DND-41 (cell line): ENCODE measurements at regions not wholly inside any gene's neighbourhood (a gene's known extent, or its start where the extent isn't known, plus 50 kb on each side); places are given as distances from the start of the nearest gene placed in this dataset.

Experiments used
- ATAC-seq: fragments of 200-7000 bp; cut with Tn5 transposase; 3 replicates; pipeline ENCODE4 v1.9.1; 2021; ENCODE audit warnings: low read depth; ENCODE audit not compliant: insufficient read depth
- DNase-seq: peaks from one replicate; pipeline ENCODE4 v3.0.0-alpha.2; 2020
- H2AFZ ChIP-seq: 2 replicates; pipeline ENCODE4 v1.6.0; 2012; ENCODE audit warnings: low read depth, low read length
- H3K27ac ChIP-seq: 2 replicates; pipeline ENCODE4 v1.5.1; 2012; ENCODE audit warnings: low read length, inconsistent platforms
- H3K27me3 ChIP-seq: fragments of 200-600 bp; sonication (generic); 2 replicates; pipeline ENCODE4 v1.6.0; 2012; ENCODE audit warnings: low read length, mild to moderate bottlenecking, inconsistent platforms; ENCODE audit not compliant: insufficient read depth, poor library complexity
- H3K36me3 ChIP-seq: 2 replicates; pipeline ENCODE4 v1.5.1; 2012; ENCODE audit warnings: low read length, inconsistent platforms; ENCODE audit not compliant: insufficient read depth
- H3K4me1 ChIP-seq: 2 replicates; pipeline ENCODE4 v1.5.1; 2012; ENCODE audit warnings: mild to moderate bottlenecking, low read length; ENCODE audit not compliant: insufficient read depth
- H3K4me2 ChIP-seq: 2 replicates; pipeline ENCODE4 v1.6.0; 2012; ENCODE audit warnings: mild to moderate bottlenecking, moderate library complexity, low read length, inconsistent platforms; ENCODE audit not compliant: insufficient read depth
- H3K4me3 ChIP-seq, 2 experiments: fragments of 200-600 bp in 1 of 2; shearing (Covaris generic) in 1 of 2; 2 replicates each; pipeline ENCODE4 v1.5.1; 2012 to 2016; ENCODE audit warnings: inconsistent platforms in 2 of 2, low read length in 2 of 2, mild to moderate bottlenecking in 2 of 2, low read depth in 1 of 2, moderate library complexity in 1 of 2
- H3K79me2 ChIP-seq: 2 replicates; pipeline ENCODE4 v1.6.0; 2012; ENCODE audit warnings: low read length, inconsistent platforms; ENCODE audit not compliant: insufficient read depth
- H3K9ac ChIP-seq: 2 replicates; pipeline ENCODE4 v1.6.0; 2012; ENCODE audit warnings: low read depth, mild to moderate bottlenecking, inconsistent platforms, low read length, moderate library complexity
- H3K9me3 ChIP-seq: 2 replicates; pipeline ENCODE4 v1.5.1; 2012; ENCODE audit warnings: low read length, moderate library complexity, mild to moderate bottlenecking, inconsistent platforms; ENCODE audit not compliant: insufficient read depth, severe bottlenecking
- H4K20me1 ChIP-seq: 2 replicates; pipeline ENCODE4 v1.6.0; 2012; ENCODE audit warnings: low read length; ENCODE audit not compliant: insufficient read depth
- CTCF ChIP-seq: IDR thresholded peaks from 2 replicates; pipeline ENCODE4 v1.5.1; 2012; ENCODE audit warnings: borderline replicate concordance, low read length, moderate library complexity, mild to moderate bottlenecking; ENCODE audit not compliant: poor library complexity, severe bottlenecking; ENCODE audit errors: extremely low read depth
- EZH2 ChIP-seq: IDR thresholded peaks from 3 replicates; pipeline ENCODE4 v1.6.1; 2012; ENCODE audit warnings: borderline replicate concordance, low read depth, mild to moderate bottlenecking, moderate library complexity, low read length, inconsistent platforms; ENCODE audit not compliant: severe bottlenecking

- peaks cover 11% of the 10 kb centered on the region for H3K27me3 ChIP-seq
- no peak overlapping the region for H3K4me2 ChIP-seq
- no peak overlapping the region for H3K4me3 ChIP-seq
- no peak for DNase-seq
- no peaks in the 10 kb centered on the region for H4K20me1 ChIP-seq
- H3K36me3 ChIP-seq: no peaks in the 10 kb centered on the region
- no peak for TF ChIP-seq EZH2
- no peak for TF ChIP-seq CTCF
- no peak overlapping the region for H3K27ac ChIP-seq
- H3K9me3 ChIP-seq: no peaks in the 10 kb centered on the region
- no peak overlapping the region for H3K9ac ChIP-seq
- H2AFZ ChIP-seq: no peak overlapping the region
- ATAC-seq: no peak
- no peaks in the 10 kb centered on the region for H3K4me1 ChIP-seq
- H3K79me2 ChIP-seq: no peaks in the 10 kb centered on the region
Observed at GRCh38 chr1:115545096-115545720, 96.6 kb upstream of the VANGL1 start.

DNA sequence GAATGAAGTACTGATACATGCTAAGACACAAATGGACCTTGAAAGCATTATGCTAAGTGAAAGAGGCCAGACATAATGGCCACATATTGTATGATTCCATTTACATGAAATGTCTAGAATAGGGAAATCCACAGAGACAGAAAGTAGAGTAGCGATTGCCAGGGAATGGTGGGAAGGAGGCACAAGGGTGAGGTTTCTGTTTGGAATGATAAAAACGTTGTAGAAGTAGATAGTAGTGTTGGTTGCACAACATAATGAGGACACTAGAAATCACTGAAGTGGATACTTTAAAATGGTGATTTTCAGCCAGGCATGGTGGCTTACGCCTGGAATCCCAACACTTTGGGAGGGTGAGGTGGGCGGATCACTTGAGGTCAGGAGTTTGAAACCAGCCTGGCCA lies 97.6 kb upstream of the VANGL1 start:
- ATAC-seq (no peak), DNase-seq (no peak)
- H3K4me2 ChIP-seq: no peak overlapping the region
- no peak for TF ChIP-seq CTCF
- TF ChIP-seq EZH2: no peak
- no peaks in the 10 kb centered on the region for H3K79me2 ChIP-seq
- H3K27me3 ChIP-seq: peaks cover 8% of the 10 kb centered on the region
- H2AFZ ChIP-seq: no peak overlapping the region
- no peaks in the 10 kb centered on the region for H3K9me3 ChIP-seq
- no peaks in the 10 kb centered on the region for H3K4me1 ChIP-seq
- H3K4me3 ChIP-seq: no peak overlapping the region
- no peak overlapping the region for H3K27ac ChIP-seq
- no peaks in the 10 kb centered on the region for H4K20me1 ChIP-seq
- no peak overlapping the region for H3K9ac ChIP-seq
- no peaks in the 10 kb centered on the region for H3K36me3 ChIP-seq

GRCh38 chr1:115543247-115543646 lies 98.5 kb upstream of the VANGL1 start:
- Histone ChIP-seq H3K4me1 (no peaks in the 10 kb centered on the region), H3K9me3 (no peaks in the 10 kb centered on the region), H3K4me3 (no peak overlapping the region), H3K27me3 (peaks cover 8% of the 10 kb centered on the region), H3K27ac (no peak overlapping the region), H3K4me2 (no peak overlapping the region), H3K36me3 (no peaks in the 10 kb centered on the region), H3K79me2 (no peaks in the 10 kb centered on the region), H4K20me1 (no peaks in the 10 kb centered on the region), H3K9ac (no peak overlapping the region), H2AFZ (no peak overlapping the region)
- TF ChIP-seq CTCF: no peak
- TF ChIP-seq EZH2: no peak
- DNase-seq (no peak), ATAC-seq (no peak)

DNA sequence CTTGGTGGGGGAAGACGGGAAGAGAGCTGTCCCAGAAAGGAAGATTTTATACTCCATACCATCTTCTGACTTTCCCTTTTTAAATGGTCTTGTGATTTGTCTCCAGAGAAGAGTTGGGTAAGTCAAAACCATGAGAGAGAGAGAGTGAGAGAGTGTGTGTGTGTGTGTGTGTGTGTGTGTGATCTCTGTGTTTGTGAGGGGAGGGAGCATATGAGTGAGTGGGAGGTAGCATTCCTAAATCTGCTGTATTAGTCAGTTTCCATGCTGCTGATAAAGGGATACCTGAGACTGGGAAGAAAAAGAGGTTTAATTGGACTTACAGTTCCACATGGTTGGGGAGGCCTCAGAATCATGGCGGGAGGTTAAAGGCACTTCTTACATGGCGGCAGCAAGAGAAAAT lies 102.0 kb upstream of the VANGL1 start:
- Histone ChIP-seq H3K36me3 (no peaks in the 10 kb centered on the region), H3K4me2 (no peak overlapping the region), H3K9me3 (no peaks in the 10 kb centered on the region)

More for the DNA sequence above, 102.0 kb upstream of the VANGL1 start:
- no peaks in the 10 kb centered on the region for H3K4me1 ChIP-seq
- no peak overlapping the region for H2AFZ ChIP-seq
- TF ChIP-seq EZH2 (no peak), CTCF (no peak)
- no peak overlapping the region for H3K4me3 ChIP-seq
- ATAC-seq (no peak), DNase-seq (no peak)
- H3K9ac ChIP-seq: no peak overlapping the region
- no peaks in the 10 kb centered on the region for H4K20me1 ChIP-seq
- no peaks in the 10 kb centered on the region for H3K79me2 ChIP-seq
- H3K27me3 ChIP-seq: no peaks in the 10 kb centered on the region
- no peak overlapping the region for H3K27ac ChIP-seq
